ENCODE measurements at regions not wholly inside any gene's neighbourhood (a gene's known extent, or its start where the extent isn't known, plus 50 kb on each side); places are given as distances from the start of the nearest gene placed in this dataset.

GRCh38 chr12:124371366-124371765 lies 76.5 kb downstream of the RFLNA start:
- no peak for DNase-seq
- Histone ChIP-seq H3K27ac (no peak overlapping the region), H3K27me3 (ENCODE audit: insufficient read depth, low read depth, severe bottlenecking) (no peaks in the 10 kb centered on the region), H3K9me3 (ENCODE audit: severe bottlenecking) (no peaks in the 10 kb centered on the region), H3K4me3 (ENCODE audit: low read depth, low read length) (no peak overlapping the region), H3K36me3 (peaks cover 81% of the 10 kb centered on the region)
- no peak for TF ChIP-seq CTCF (IDR thresholded peaks at IDR 0.05; ENCODE audit: low read depth, low read length)

DNA sequence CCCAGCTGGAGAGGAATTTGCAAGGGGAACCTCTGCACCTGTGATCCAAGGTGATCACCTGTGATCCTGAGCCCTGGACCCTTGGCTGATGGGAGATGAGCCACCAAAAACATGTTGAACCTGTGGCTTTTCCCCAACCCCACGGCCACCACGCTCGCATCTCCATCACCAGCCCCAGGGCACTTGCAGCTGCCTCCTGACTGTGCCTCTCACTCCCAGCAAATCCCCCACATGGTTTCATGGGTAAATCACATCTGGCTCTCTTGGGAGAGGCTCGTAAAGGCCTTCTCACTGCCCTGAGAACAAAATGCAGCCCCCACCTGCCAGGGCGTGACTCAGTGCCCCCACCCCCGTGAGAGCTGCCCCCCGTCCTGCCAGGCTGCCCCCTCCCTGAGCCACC lies 76.0 kb downstream of the RFLNA start:
- no peaks in the 10 kb centered on the region for H3K9me3 ChIP-seq (ENCODE audit: severe bottlenecking)
- no peak for DNase-seq
- peaks cover 82% of the 10 kb centered on the region for H3K36me3 ChIP-seq
- no peak for TF ChIP-seq CTCF (IDR thresholded peaks at IDR 0.05; ENCODE audit: low read depth, low read length)
- no peak overlapping the region for H3K4me3 ChIP-seq (ENCODE audit: low read depth, low read length)
- no peak overlapping the region for H3K27ac ChIP-seq
- no peaks in the 10 kb centered on the region for H3K27me3 ChIP-seq (ENCODE audit: insufficient read depth, low read depth, severe bottlenecking)

GRCh38 chr12:124370384-124370783 lies 75.5 kb downstream of the RFLNA start:
- Histone ChIP-seq H3K27ac (no peak overlapping the region), H3K36me3 (peaks cover 80% of the 10 kb centered on the region), H3K9me3 (ENCODE audit: severe bottlenecking) (no peaks in the 10 kb centered on the region), H3K4me3 (ENCODE audit: low read depth, low read length) (no peak overlapping the region), H3K27me3 (ENCODE audit: insufficient read depth, low read depth, severe bottlenecking) (no peaks in the 10 kb centered on the region)
- no peak for DNase-seq
- TF ChIP-seq CTCF (IDR thresholded peaks at IDR 0.05; ENCODE audit: low read depth, low read length): no peak

DNA sequence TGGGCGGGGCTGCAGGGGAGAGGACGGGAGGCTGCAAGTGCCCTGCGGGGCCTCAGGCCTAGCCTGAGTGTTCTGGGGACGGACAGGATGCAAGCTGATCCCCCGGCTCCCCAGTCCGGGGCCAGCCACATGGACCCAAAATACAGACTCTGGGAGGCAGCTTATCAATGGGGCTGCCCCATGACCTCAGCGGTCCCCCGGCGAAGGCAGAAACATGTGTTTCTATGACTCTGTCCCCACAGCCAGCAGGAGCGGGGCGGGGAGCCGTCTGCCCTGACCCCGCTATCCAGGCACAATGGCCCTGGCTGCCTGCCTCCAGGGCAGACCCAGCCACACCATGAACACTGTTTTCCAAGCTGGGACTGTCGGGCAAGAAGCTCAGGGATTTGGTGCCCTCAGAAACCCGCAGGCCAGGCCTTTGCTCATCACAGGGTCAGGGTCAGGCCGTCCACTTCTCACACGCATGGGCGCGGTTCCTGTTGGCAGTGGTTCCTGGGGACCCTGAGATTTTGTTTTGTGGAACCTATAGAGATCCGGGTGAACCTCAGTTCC lies 75.0 kb downstream of the RFLNA start:
- no peak overlapping the region for H3K27ac ChIP-seq
- H3K36me3 ChIP-seq: peaks cover 75% of the 10 kb centered on the region
- H3K27me3 ChIP-seq (ENCODE audit: insufficient read depth, low read depth, severe bottlenecking): no peaks in the 10 kb centered on the region
- no peaks in the 10 kb centered on the region for H3K9me3 ChIP-seq (ENCODE audit: severe bottlenecking)
- DNase-seq: no peak
- no peak overlapping the region for H3K4me3 ChIP-seq (ENCODE audit: low read depth, low read length)
- no peak for TF ChIP-seq CTCF (IDR thresholded peaks at IDR 0.05; ENCODE audit: low read depth, low read length)

DNA sequence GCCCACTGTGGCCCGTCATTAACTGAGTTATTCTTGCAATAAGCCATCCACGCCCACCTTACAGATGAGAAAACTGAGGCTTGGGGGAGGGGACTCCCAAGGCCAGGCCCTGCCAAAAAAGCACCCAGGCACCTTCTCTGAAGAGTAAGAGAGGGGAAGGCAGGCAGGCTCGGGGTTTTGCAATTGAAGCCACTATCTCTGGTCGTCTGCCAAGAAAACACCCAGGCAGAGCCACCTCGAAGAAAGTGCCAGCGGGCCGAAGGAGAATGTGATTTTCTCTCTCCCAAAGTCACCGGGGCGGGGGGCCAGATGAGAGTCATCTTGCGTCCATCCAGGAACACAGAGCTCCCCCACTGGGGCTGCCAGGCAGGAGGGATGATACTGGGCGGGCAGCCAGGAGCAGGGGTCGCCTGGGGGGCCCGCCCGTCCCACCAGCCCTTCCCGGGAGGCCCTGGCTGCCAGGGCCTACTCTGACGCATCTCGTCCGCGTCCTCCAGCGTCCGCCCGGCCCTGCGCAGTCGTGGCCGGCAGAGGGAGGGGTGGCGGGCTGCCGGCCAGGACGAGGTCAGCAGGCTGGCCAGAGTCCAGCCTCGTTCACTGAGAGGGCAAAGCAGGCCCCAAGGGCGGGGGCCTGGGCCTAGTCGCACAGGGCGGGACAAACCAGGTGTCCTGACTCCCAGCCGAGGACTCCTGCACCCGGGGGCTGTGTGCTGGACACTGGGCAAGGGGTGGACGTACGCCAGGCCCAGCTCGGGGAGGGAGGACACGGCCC lies 74.3 kb downstream of the RFLNA start:
- H3K9me3 ChIP-seq (ENCODE audit: severe bottlenecking): no peaks in the 10 kb centered on the region
- H3K36me3 ChIP-seq: peaks cover 68% of the 10 kb centered on the region
- H3K4me3 ChIP-seq (ENCODE audit: low read depth, low read length): no peak overlapping the region
- H3K27ac ChIP-seq: no peak overlapping the region
- no peak for TF ChIP-seq CTCF (IDR thresholded peaks at IDR 0.05; ENCODE audit: low read depth, low read length)
- DNase-seq: no peak
- H3K27me3 ChIP-seq (ENCODE audit: insufficient read depth, low read depth, severe bottlenecking): no peaks in the 10 kb centered on the region
